ENCODE measurements at regions not wholly inside any gene's neighbourhood (a gene's known extent, or its start where the extent isn't known, plus 50 kb on each side); places are given as distances from the start of the nearest gene placed in this dataset.

- ATAC-seq (ENCODE audit: low FRiP score) (no peak), DNase-seq (no peak)
- 93 to 96% methylated on average over 2 of the region's 2 CpGs for WGBS, 2 donors
- H3K9me3 ChIP-seq (ENCODE audit: control insufficient read depth, low read length): no peaks in the 10 kb centered on the region
- no peaks in the 10 kb centered on the region for H3K27me3 ChIP-seq (ENCODE audit: control insufficient read depth in 1 of 2, insufficient read depth in 2 of 2, low read length in 1 of 2)
- no peaks in the 10 kb centered on the region for H3K36me3 ChIP-seq (ENCODE audit: control insufficient read depth in 1 of 2, insufficient read depth in 2 of 2, low read length in 1 of 2)
- no peak overlapping the region for H3K4me3 ChIP-seq (ENCODE audit: low read length in 2 of 2)
- H3K27ac ChIP-seq (ENCODE audit: low read depth in 1 of 2, low read length in 2 of 2): no peak overlapping the region
- intact Hi-C loops (cut with DNase I): no loop called here
- peaks cover 2 to 5% of the 10 kb centered on the region in 2 donors for H3K4me1 ChIP-seq (ENCODE audit: control insufficient read depth in 1 of 2, insufficient read depth in 2 of 2, low read length in 2 of 2)
Measured at GRCh38 chr3:102068736-102069135, 219.4 kb downstream of the NFKBIZ start.

- H3K9me3 ChIP-seq (ENCODE audit: control insufficient read depth, low read length): no peaks in the 10 kb centered on the region
- no peaks in the 10 kb centered on the region for H3K27me3 ChIP-seq (ENCODE audit: control insufficient read depth in 1 of 2, insufficient read depth in 2 of 2, low read length in 1 of 2)
- peaks cover 2 to 5% of the 10 kb centered on the region in 2 donors for H3K4me1 ChIP-seq (ENCODE audit: control insufficient read depth in 1 of 2, insufficient read depth in 2 of 2, low read length in 2 of 2)
- DNase-seq (no peak), ATAC-seq (ENCODE audit: low FRiP score) (peak; percentile 72)
- no peak overlapping the region for H3K4me3 ChIP-seq (ENCODE audit: low read length in 2 of 2)
- WGBS, 2 donors: 39 to 45% methylated on average over 1 of the region's 1 CpG
- H3K27ac ChIP-seq (ENCODE audit: low read depth in 1 of 2, low read length in 2 of 2): no peak overlapping the region
- intact Hi-C loops (cut with DNase I): no loop called here
- H3K36me3 ChIP-seq (ENCODE audit: control insufficient read depth in 1 of 2, insufficient read depth in 2 of 2, low read length in 1 of 2): no peaks in the 10 kb centered on the region
Measured at GRCh38 chr3:102069211-102069662, 219.9 kb downstream of the NFKBIZ start.

DNA sequence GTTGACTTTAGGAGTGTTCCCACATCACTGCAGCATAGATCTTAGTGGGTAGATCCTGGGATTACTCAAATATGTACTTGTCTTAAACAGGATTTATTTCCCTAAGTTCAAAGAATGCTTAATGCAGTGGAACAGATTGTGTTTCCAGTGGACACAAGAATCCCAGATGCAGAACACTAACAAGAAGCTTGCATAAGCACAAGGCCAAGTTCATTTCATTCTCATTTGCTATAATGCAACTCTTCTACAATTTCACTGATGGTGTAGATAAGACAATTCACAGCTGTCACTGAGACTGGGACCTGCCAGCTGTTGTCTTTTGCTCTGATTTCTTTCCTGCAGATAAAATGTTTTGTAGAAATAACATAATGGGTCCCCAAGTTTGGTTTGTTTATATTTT, 225.6 kb downstream of the NFKBIZ start:
- Histone ChIP-seq H3K9me3 (ENCODE audit: control insufficient read depth, low read length) (no peaks in the 10 kb centered on the region), H3K4me1 (ENCODE audit: control insufficient read depth in 1 of 2, insufficient read depth in 2 of 2, low read length in 2 of 2) (peaks cover 2 to 8% of the 10 kb centered on the region in 2 donors), H3K4me3 (ENCODE audit: low read length in 2 of 2) (no peak overlapping the region), H3K27me3 (ENCODE audit: control insufficient read depth in 1 of 2, insufficient read depth in 2 of 2, low read length in 1 of 2) (no peaks in the 10 kb centered on the region), H3K36me3 (ENCODE audit: control insufficient read depth in 1 of 2, insufficient read depth in 2 of 2, low read length in 1 of 2) (no peaks in the 10 kb centered on the region), H3K27ac (ENCODE audit: low read depth in 1 of 2, low read length in 2 of 2) (no peak overlapping the region)
- DNase-seq (no peak), ATAC-seq (ENCODE audit: low FRiP score) (no peak)
- intact Hi-C loops (cut with DNase I): no loop called here

- ATAC-seq (ENCODE audit: low FRiP score) (no peak), DNase-seq (no peak)
- intact Hi-C loops (cut with DNase I): no loop called here
- Histone ChIP-seq H3K27me3 (ENCODE audit: control insufficient read depth in 1 of 2, insufficient read depth in 2 of 2, low read length in 1 of 2) (no peaks in the 10 kb centered on the region), H3K4me1 (ENCODE audit: control insufficient read depth in 1 of 2, insufficient read depth in 2 of 2, low read length in 2 of 2) (peaks cover 5 to 9% of the 10 kb centered on the region in 2 donors), H3K27ac (ENCODE audit: low read depth in 1 of 2, low read length in 2 of 2) (no peak overlapping the region), H3K9me3 (ENCODE audit: control insufficient read depth, low read length) (no peaks in the 10 kb centered on the region), H3K36me3 (ENCODE audit: control insufficient read depth in 1 of 2, insufficient read depth in 2 of 2, low read length in 1 of 2) (no peaks in the 10 kb centered on the region), H3K4me3 (ENCODE audit: low read length in 2 of 2) (no peak overlapping the region)
- WGBS, 2 donors: 86 to 90% methylated on average over 3 of the region's 3 CpGs
Measured at GRCh38 chr3:102078401-102078800, 229.1 kb downstream of the NFKBIZ start.

DNA sequence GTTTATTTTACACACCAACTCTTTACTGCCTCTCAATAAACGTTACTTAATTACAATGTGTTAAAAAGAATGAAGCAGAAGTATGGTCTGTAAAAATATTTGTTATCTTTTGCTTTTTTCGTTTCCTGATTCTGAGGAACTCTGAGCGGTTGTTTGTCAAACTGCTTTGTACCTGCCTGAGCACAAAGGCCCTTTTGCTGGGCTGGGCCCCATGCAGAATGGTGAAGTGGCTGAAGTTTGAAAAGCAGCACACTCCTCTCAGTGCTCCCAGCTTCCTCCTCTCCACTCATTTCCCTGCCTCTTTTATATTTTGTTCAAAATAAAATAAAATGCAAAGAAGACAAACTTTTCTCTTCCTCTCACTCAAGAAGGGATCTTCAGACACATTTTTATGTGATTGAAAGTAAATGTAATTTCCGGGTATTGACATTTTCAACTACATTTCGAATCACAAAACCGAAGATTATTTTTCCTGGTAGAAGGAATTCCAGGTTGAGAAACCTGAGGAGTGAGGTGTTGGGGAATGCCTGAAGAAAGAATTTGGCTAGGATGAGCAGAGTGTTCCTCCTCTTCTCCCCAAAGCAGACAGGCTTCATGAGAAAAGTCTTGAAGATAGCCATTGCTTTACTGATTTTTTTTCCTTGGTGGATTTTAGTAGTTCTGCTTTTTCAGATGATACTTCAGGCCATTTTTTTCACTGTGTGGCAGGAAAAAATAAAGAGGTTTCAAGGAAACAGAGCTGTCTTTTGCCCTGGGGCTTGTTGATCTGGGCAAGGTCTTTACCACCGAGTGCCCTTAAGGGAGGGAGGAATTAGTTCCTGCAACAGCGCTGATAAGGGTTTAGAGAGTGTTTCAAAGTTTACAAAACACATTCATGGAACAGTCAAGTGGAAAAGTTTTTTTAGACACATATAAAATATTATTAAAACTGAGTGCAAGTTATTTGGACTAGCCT, 229.8 kb downstream of the NFKBIZ start:
- H3K27me3 ChIP-seq (ENCODE audit: control insufficient read depth in 1 of 2, insufficient read depth in 2 of 2, low read length in 1 of 2): no peaks in the 10 kb centered on the region
- H3K9me3 ChIP-seq (ENCODE audit: control insufficient read depth, low read length): no peaks in the 10 kb centered on the region
- DNase-seq (no peak), ATAC-seq (ENCODE audit: low FRiP score) (no peak)
- no peak overlapping the region for H3K27ac ChIP-seq (ENCODE audit: low read depth in 1 of 2, low read length in 2 of 2)
- no peaks in the 10 kb centered on the region for H3K36me3 ChIP-seq (ENCODE audit: control insufficient read depth in 1 of 2, insufficient read depth in 2 of 2, low read length in 1 of 2)
- WGBS, 2 donors: 63% methylated on average over 8 of the region's 8 CpGs
- no peak overlapping the region for H3K4me3 ChIP-seq (ENCODE audit: low read length in 2 of 2)
- peaks cover 6 to 12% of the 10 kb centered on the region in 2 donors for H3K4me1 ChIP-seq (ENCODE audit: control insufficient read depth in 1 of 2, insufficient read depth in 2 of 2, low read length in 2 of 2)
- intact Hi-C loops (cut with DNase I): no loop called here

DNA sequence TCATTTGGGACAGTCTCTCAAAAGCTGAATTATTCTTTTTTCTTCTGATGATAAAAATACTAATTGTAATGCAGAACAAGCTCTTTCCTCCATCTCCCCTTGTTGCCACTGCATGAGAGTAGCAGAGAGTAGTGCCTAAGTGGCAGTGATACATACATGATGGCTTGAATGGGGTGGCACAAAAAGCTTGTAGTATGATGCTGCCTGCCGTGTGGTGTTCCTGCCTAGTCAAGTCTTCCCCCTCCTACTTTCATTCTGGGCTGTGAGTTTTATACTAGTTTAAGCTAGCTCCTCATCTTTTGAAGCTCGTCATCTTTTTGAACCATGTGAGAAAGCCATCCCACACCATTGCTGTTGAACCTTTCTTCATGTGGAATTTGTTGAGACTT, 230.5 kb downstream of the NFKBIZ start:
- Histone ChIP-seq H3K36me3 (ENCODE audit: control insufficient read depth in 1 of 2, insufficient read depth in 2 of 2, low read length in 1 of 2) (no peaks in the 10 kb centered on the region), H3K4me3 (ENCODE audit: low read length in 2 of 2) (no peak overlapping the region), H3K27ac (ENCODE audit: low read depth in 1 of 2, low read length in 2 of 2) (no peak overlapping the region), H3K27me3 (ENCODE audit: control insufficient read depth in 1 of 2, insufficient read depth in 2 of 2, low read length in 1 of 2) (no peaks in the 10 kb centered on the region), H3K9me3 (ENCODE audit: control insufficient read depth, low read length) (no peaks in the 10 kb centered on the region), H3K4me1 (ENCODE audit: control insufficient read depth in 1 of 2, insufficient read depth in 2 of 2, low read length in 2 of 2) (peaks cover 7 to 13% of the 10 kb centered on the region in 2 donors)
- DNase-seq (no peak), ATAC-seq (ENCODE audit: low FRiP score) (no peak)
- intact Hi-C loops (cut with DNase I): no loop called here
- 66 to 74% methylated on average over 2 of the region's 2 CpGs for WGBS, 2 donors

DNA sequence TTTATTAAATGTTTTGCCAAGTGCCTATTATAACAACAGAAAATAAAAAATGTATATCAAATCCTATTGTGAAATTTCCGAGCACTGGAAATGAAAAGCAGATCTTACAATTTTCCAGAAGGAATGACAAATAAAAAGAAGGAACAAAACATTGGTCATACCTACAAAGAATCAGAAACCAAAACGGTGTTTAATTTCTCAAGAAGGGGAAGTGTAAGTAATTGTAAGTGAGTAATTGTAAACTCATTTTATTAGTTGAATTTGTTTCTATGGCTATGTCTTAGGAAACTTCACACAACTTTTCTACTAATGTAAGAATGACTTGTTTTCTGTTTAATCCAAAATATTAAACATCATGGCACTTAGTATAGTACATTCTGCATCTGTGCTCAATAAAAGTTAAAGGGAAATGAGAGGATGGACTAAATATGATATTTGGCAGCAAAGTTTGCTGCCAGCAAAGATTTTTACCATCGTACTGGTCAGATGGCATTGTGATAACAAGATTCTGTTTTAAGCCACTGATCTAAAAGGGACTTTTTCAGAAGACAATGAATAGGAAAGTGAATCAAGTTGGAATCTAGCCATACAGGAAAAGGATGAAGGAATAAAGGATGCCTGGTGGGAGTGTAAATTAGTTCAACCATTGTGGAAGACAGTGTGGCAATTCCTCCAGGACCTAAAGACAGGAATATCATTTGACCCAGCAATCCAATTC, 232.4 kb downstream of the NFKBIZ start:
- intact Hi-C loops (cut with DNase I): no loop called here
- no peaks in the 10 kb centered on the region for H3K36me3 ChIP-seq (ENCODE audit: control insufficient read depth in 1 of 2, insufficient read depth in 2 of 2, low read length in 1 of 2)
- H3K27me3 ChIP-seq (ENCODE audit: control insufficient read depth in 1 of 2, insufficient read depth in 2 of 2, low read length in 1 of 2): no peaks in the 10 kb centered on the region
- H3K9me3 ChIP-seq (ENCODE audit: control insufficient read depth, low read length): no peaks in the 10 kb centered on the region
- 83 to 85% methylated on average over 3 of the region's 3 CpGs for WGBS, 2 donors
- H3K4me1 ChIP-seq (ENCODE audit: control insufficient read depth in 1 of 2, insufficient read depth in 2 of 2, low read length in 2 of 2): peaks cover 7 to 13% of the 10 kb centered on the region in 2 donors
- no peak overlapping the region for H3K4me3 ChIP-seq (ENCODE audit: low read length in 2 of 2)
- DNase-seq: no peak
- ATAC-seq (ENCODE audit: low FRiP score): no peak
- H3K27ac ChIP-seq (ENCODE audit: low read depth in 1 of 2, low read length in 2 of 2): no peak overlapping the region

DNA sequence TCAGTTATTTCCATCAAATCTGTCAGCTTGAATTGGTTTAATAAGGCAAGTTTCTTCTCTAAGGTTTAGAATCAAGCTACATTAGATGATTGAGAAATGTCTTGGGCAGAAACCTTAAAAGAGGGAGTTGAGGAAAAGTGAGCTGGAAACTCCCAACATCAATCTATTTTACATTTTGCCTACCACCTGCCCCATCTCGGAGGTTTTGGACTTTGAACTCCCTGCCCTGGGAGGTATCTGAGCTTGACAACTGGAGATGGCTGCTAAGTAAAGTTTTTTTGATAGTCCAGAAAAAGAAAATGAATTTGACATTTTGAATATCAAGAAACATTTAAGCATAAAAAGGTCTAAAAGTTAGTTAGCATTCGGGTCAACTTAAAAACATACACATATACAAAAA, 234.2 kb downstream of the NFKBIZ start:
- WGBS, 2 donors: 85 to 89% methylated on average over 2 of the region's 2 CpGs
- DNase-seq: no peak
- no peak for ATAC-seq (ENCODE audit: low FRiP score)
- no peak overlapping the region for H3K4me3 ChIP-seq (ENCODE audit: low read length in 2 of 2)
- no peaks in the 10 kb centered on the region for H3K9me3 ChIP-seq (ENCODE audit: control insufficient read depth, low read length)
- H3K36me3 ChIP-seq (ENCODE audit: control insufficient read depth in 1 of 2, insufficient read depth in 2 of 2, low read length in 1 of 2): no peaks in the 10 kb centered on the region
- H3K4me1 ChIP-seq (ENCODE audit: control insufficient read depth in 1 of 2, insufficient read depth in 2 of 2, low read length in 2 of 2): peaks cover 5 to 10% of the 10 kb centered on the region in 2 donors
- intact Hi-C loops (cut with DNase I): no loop called here
- no peak overlapping the region for H3K27ac ChIP-seq (ENCODE audit: low read depth in 1 of 2, low read length in 2 of 2)
- H3K27me3 ChIP-seq (ENCODE audit: control insufficient read depth in 1 of 2, insufficient read depth in 2 of 2, low read length in 1 of 2): no peaks in the 10 kb centered on the region
